ENCODE measurements at regions not wholly inside any gene's neighbourhood (a gene's known extent, or its start where the extent isn't known, plus 50 kb on each side); places are given as distances from the start of the nearest gene placed in this dataset.

GRCh38 chr1:164256456-164256855 is 302.5 kb upstream of the PBX1 start:
- no peak overlapping the region for H3K27ac ChIP-seq
- intact Hi-C loops (cut with DNase I), result no loop called here
- no peaks in the 10 kb centered on the region for H3K9me3 ChIP-seq
- no peaks in the 10 kb centered on the region for H3K4me1 ChIP-seq (replicated peaks)
- H3K36me3 ChIP-seq, result no peaks in the 10 kb centered on the region
- H3K4me3 ChIP-seq, result no peak overlapping the region
- TF ChIP-seq POLR2AphosphoS5 (IDR thresholded peaks at IDR 0.05) (peak; percentile 6), POLR2A (IDR thresholded peaks at IDR 0.05) (no peak), CTCF (IDR thresholded peaks at IDR 0.05) (no peak)
- H3K27me3 ChIP-seq (replicated peaks; ENCODE audit: insufficient read depth), result no peaks in the 10 kb centered on the region
- WGBS, result 59% methylated on average over 3 of the region's 3 CpGs
- DNase-seq (ENCODE audit: low spot score), result no peak

GRCh38 chr1:164261691-164262240 is 297.2 kb upstream of the PBX1 start:
- no peak for TF ChIP-seq POLR2AphosphoS5 (IDR thresholded peaks at IDR 0.05)
- TF ChIP-seq CTCF (IDR thresholded peaks at IDR 0.05), result no peak
- TF ChIP-seq POLR2A (IDR thresholded peaks at IDR 0.05), result no peak
- no peak for DNase-seq (ENCODE audit: low spot score)
- Histone ChIP-seq H3K27me3 (replicated peaks; ENCODE audit: insufficient read depth) (no peaks in the 10 kb centered on the region), H3K36me3 (no peaks in the 10 kb centered on the region), H3K27ac (no peak overlapping the region), H3K4me3 (no peak overlapping the region), H3K9me3 (no peaks in the 10 kb centered on the region), H3K4me1 (replicated peaks) (no peaks in the 10 kb centered on the region)
- intact Hi-C loops (cut with DNase I), result no loop called here
- WGBS, result 67% methylated on average over 2 of the region's 2 CpGs

GRCh38 chr1:164263540-164263939 is 295.4 kb upstream of the PBX1 start:
- H3K27ac ChIP-seq, result no peak overlapping the region
- H3K4me1 ChIP-seq (replicated peaks), result no peaks in the 10 kb centered on the region
- intact Hi-C loops (cut with DNase I), result no loop called here
- 82% methylated on average over 3 of the region's 3 CpGs for WGBS
- H3K9me3 ChIP-seq, result no peaks in the 10 kb centered on the region
- TF ChIP-seq POLR2A (IDR thresholded peaks at IDR 0.05), result no peak
- TF ChIP-seq POLR2AphosphoS5 (IDR thresholded peaks at IDR 0.05), result no peak
- no peak for TF ChIP-seq CTCF (IDR thresholded peaks at IDR 0.05)
- no peaks in the 10 kb centered on the region for H3K27me3 ChIP-seq (replicated peaks; ENCODE audit: insufficient read depth)
- no peak overlapping the region for H3K4me3 ChIP-seq
- no peak for DNase-seq (ENCODE audit: low spot score)
- no peaks in the 10 kb centered on the region for H3K36me3 ChIP-seq

DNA sequence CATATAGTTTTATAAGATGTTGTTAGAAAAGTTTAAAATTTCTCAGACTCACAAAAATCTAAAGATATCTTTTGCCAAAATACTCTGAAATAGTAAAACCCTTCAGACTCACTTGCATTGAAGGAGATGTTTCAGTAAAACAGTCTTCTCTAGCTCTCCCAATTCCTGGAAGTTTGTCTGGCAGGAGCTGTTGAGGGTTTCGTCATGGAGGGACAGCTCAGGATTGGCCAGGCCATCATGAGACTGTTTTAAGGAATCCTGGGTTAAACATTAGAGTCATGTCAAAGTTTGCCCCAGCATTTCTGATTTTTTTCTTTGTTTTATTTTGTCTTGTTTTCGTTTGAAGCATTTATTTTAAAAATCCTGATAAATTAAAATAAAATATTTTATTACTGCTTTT is 293.8 kb upstream of the PBX1 start:
- DNase-seq (ENCODE audit: low spot score), result no peak
- Histone ChIP-seq H3K4me1 (replicated peaks) (no peaks in the 10 kb centered on the region), H3K27me3 (replicated peaks; ENCODE audit: insufficient read depth) (no peaks in the 10 kb centered on the region), H3K9me3 (no peaks in the 10 kb centered on the region), H3K4me3 (no peak overlapping the region), H3K27ac (no peak overlapping the region), H3K36me3 (no peaks in the 10 kb centered on the region)
- TF ChIP-seq CTCF (IDR thresholded peaks at IDR 0.05) (no peak), POLR2AphosphoS5 (IDR thresholded peaks at IDR 0.05) (no peak), POLR2A (IDR thresholded peaks at IDR 0.05) (no peak)
- intact Hi-C loops (cut with DNase I), result no loop called here
- WGBS, result 57% methylated on average over 2 of the region's 2 CpGs

DNA sequence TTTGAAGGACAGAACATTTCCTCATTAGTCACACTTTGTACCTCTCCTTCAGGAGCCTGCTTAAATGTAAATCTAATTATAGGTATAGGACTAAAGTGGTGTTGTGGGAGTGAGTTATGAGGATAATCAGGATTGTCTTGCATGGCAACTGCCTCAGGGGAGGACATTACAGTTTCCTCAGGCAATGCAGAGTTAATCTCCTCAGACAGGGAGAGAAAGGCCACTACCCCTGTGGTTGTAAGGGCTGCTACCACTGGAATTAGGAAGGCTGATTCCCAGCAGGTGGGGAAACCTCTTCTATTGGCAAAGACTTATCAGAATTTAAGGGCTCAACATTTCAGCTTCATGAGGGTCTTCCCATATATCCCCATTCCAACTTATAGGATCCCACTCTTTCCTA is 286.8 kb upstream of the PBX1 start:
- no peaks in the 10 kb centered on the region for H3K27me3 ChIP-seq (replicated peaks; ENCODE audit: insufficient read depth)
- DNase-seq (ENCODE audit: low spot score), result no peak
- H3K4me1 ChIP-seq (replicated peaks), result no peaks in the 10 kb centered on the region
- H3K36me3 ChIP-seq, result no peaks in the 10 kb centered on the region
- H3K9me3 ChIP-seq, result no peaks in the 10 kb centered on the region
- TF ChIP-seq CTCF (IDR thresholded peaks at IDR 0.05) (no peak), POLR2A (IDR thresholded peaks at IDR 0.05) (no peak), POLR2AphosphoS5 (IDR thresholded peaks at IDR 0.05) (no peak)
- no peak overlapping the region for H3K4me3 ChIP-seq
- intact Hi-C loops (cut with DNase I), result no loop called here
- no peak overlapping the region for H3K27ac ChIP-seq

Measured in prostate gland (tissue), 2 donors.